ENCODE measurements at regions not wholly inside any gene's neighbourhood (a gene's known extent, or its start where the extent isn't known, plus 50 kb on each side); places are given as distances from the start of the nearest gene placed in this dataset.

DNA sequence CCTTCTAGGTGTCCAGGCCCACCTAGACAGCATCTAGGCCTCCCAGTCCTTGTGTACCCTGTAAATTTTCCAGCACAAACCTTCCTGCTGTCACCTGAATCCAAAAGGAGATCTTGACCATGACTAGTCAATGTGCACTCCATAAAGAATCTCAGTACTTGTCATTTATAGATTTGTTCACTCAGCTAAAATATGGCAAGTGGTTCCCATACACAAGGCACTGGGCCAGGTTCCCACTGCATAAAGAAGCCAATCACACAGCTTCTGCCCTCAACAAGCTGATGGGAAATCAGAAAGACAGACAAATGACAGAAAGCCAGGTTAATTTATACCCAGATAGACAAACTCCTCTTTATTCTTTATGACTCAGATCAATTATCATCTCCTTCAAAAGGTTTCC, 526.8 kb downstream of the CD83 start:
- H4K8ac ChIP-seq (ENCODE audit: low read length) = no peak overlapping the region
- H3K4ac ChIP-seq (ENCODE audit: low read depth in 1 of 2, low read length in 2 of 2) = no peak overlapping the region
- no peaks in the 10 kb centered on the region for H3K9me3 ChIP-seq (ENCODE audit: control insufficient read depth, low read length)
- H3K14ac ChIP-seq (ENCODE audit: low read length in 2 of 2) = no peak overlapping the region
- H3K23ac ChIP-seq (ENCODE audit: low read length in 2 of 2) = no peak overlapping the region
- H3K18ac ChIP-seq (ENCODE audit: low read depth in 1 of 2, low read length in 2 of 2) = no peak overlapping the region
- DNase-seq = no peak
- H2AFZ ChIP-seq (ENCODE audit: low read depth, low read length) = no peak overlapping the region
- H3K36me3 ChIP-seq (ENCODE audit: control insufficient read depth in 1 of 2, insufficient read depth in 2 of 2, low read depth in 1 of 2, low read length in 2 of 2) = no peaks in the 10 kb centered on the region
- H3K4me2 ChIP-seq (ENCODE audit: low read length, poor library complexity, severe bottlenecking) = no peak overlapping the region
- no peak overlapping the region for H2BK12ac ChIP-seq (ENCODE audit: low read length in 2 of 2)
- no peak overlapping the region for H3K9ac ChIP-seq (ENCODE audit: low read length)
- no peak overlapping the region for H2BK120ac ChIP-seq (ENCODE audit: low read depth, low read length)
- H3K27ac ChIP-seq (ENCODE audit: low read length, poor library complexity, severe bottlenecking) = no peak overlapping the region
- peaks cover 0 to 10% of the 10 kb centered on the region in 2 experiments for H3K27me3 ChIP-seq (ENCODE audit: control insufficient read depth in 1 of 2, insufficient read depth in 1 of 2, low read length in 2 of 2)
- H2BK15ac ChIP-seq (ENCODE audit: low read depth, poor library complexity, severe bottlenecking) = no peak overlapping the region
- no peaks in the 10 kb centered on the region for H3K79me1 ChIP-seq (replicated peaks; ENCODE audit: low read length, poor library complexity, severe bottlenecking)
- H3K4me1 ChIP-seq (ENCODE audit: control insufficient read depth, insufficient read depth, low read depth, low read length) = no peaks in the 10 kb centered on the region
- no peak overlapping the region for H3K4me3 ChIP-seq (ENCODE audit: insufficient read depth in 1 of 2, low read depth in 1 of 2, low read length in 2 of 2)
- no peak overlapping the region for H2BK5ac ChIP-seq (ENCODE audit: low read depth, low read length, poor library complexity, severe bottlenecking)
- no peak overlapping the region for H2AK5ac ChIP-seq (ENCODE audit: low read length, severe bottlenecking)
- H4K91ac ChIP-seq (ENCODE audit: low read length) = no peak overlapping the region

DNA sequence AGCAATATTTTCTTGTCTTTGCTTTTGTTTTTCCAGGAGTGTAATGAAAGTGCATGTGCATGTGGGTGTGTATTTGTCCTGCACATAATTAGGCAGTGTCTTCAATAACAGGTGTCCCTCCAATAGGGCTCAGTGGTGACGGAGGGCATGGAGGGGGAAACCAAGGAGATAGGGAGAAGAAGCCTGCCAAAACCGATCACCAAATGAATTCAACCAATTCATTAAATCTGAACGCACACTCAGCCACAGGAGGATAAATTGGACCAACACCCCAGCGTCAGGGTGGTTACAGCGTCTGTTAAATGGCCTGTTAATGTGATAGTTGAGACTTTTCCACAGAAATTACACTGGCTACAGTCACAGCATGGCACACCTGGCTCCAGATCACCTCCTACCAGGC, 527.6 kb downstream of the CD83 start:
- H4K91ac ChIP-seq (ENCODE audit: low read length) = no peak overlapping the region
- H2AK5ac ChIP-seq (ENCODE audit: low read length, severe bottlenecking) = no peak overlapping the region
- no peak overlapping the region for H3K9ac ChIP-seq (ENCODE audit: low read length)
- H3K14ac ChIP-seq (ENCODE audit: low read length in 2 of 2) = no peak overlapping the region
- no peak overlapping the region for H2BK5ac ChIP-seq (ENCODE audit: low read depth, low read length, poor library complexity, severe bottlenecking)
- no peak overlapping the region for H2BK120ac ChIP-seq (ENCODE audit: low read depth, low read length)
- H2BK12ac ChIP-seq (ENCODE audit: low read length in 2 of 2) = no peak overlapping the region
- no peak overlapping the region for H3K4me3 ChIP-seq (ENCODE audit: insufficient read depth in 1 of 2, low read depth in 1 of 2, low read length in 2 of 2)
- no peak overlapping the region for H2AFZ ChIP-seq (ENCODE audit: low read depth, low read length)
- 90% methylated on average over 4 of the region's 5 CpGs for WGBS
- no peaks in the 10 kb centered on the region for H3K79me1 ChIP-seq (replicated peaks; ENCODE audit: low read length, poor library complexity, severe bottlenecking)
- H2BK15ac ChIP-seq (ENCODE audit: low read depth, poor library complexity, severe bottlenecking) = no peak overlapping the region
- H3K23ac ChIP-seq (ENCODE audit: low read length in 2 of 2) = no peak overlapping the region
- no peaks in the 10 kb centered on the region for H3K36me3 ChIP-seq (ENCODE audit: control insufficient read depth in 1 of 2, insufficient read depth in 2 of 2, low read depth in 1 of 2, low read length in 2 of 2)
- no peaks in the 10 kb centered on the region for H3K9me3 ChIP-seq (ENCODE audit: control insufficient read depth, low read length)
- no peak for DNase-seq
- H4K8ac ChIP-seq (ENCODE audit: low read length) = no peak overlapping the region
- peaks cover 0 to 5% of the 10 kb centered on the region in 2 experiments for H3K27me3 ChIP-seq (ENCODE audit: control insufficient read depth in 1 of 2, insufficient read depth in 1 of 2, low read length in 2 of 2)
- H3K18ac ChIP-seq (ENCODE audit: low read depth in 1 of 2, low read length in 2 of 2) = no peak overlapping the region
- no peak overlapping the region for H3K4ac ChIP-seq (ENCODE audit: low read depth in 1 of 2, low read length in 2 of 2)
- H3K4me2 ChIP-seq (ENCODE audit: low read length, poor library complexity, severe bottlenecking) = no peak overlapping the region
- H3K4me1 ChIP-seq (ENCODE audit: control insufficient read depth, insufficient read depth, low read depth, low read length) = no peaks in the 10 kb centered on the region
- no peak overlapping the region for H3K27ac ChIP-seq (ENCODE audit: low read length, poor library complexity, severe bottlenecking)

DNA sequence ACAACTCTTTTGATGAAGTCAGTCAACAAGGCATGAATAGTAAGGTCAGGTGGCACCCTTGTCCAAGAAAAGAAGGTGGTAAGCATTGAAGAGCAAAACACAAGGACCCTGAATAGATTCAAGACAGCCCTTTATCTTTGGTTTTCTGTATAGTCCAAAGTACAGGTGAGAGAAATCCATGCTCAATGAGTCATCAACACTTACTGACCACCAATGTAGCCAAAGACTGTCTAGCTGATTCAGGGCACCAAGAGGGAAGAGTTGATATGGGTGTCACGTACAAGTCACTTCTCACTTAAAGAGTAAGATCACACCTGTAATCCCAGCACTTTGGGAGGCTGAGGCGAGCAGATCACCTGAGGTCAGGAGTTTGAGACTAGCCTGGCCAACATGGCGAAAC, 528.3 kb downstream of the CD83 start:
- H4K91ac ChIP-seq (ENCODE audit: low read length) = no peak overlapping the region
- H3K14ac ChIP-seq (ENCODE audit: low read length in 2 of 2) = no peak overlapping the region
- H3K23ac ChIP-seq (ENCODE audit: low read length in 2 of 2) = no peak overlapping the region
- H2BK120ac ChIP-seq (ENCODE audit: low read depth, low read length) = no peak overlapping the region
- peaks cover 0 to 4% of the 10 kb centered on the region in 2 experiments for H3K27me3 ChIP-seq (ENCODE audit: control insufficient read depth in 1 of 2, insufficient read depth in 1 of 2, low read length in 2 of 2)
- WGBS = 90% methylated on average over 3 of the region's 3 CpGs
- no peak for DNase-seq
- no peak overlapping the region for H3K9ac ChIP-seq (ENCODE audit: low read length)
- no peak overlapping the region for H4K8ac ChIP-seq (ENCODE audit: low read length)
- no peak overlapping the region for H2BK5ac ChIP-seq (ENCODE audit: low read depth, low read length, poor library complexity, severe bottlenecking)
- no peak overlapping the region for H3K4me3 ChIP-seq (ENCODE audit: insufficient read depth in 1 of 2, low read depth in 1 of 2, low read length in 2 of 2)
- no peak overlapping the region for H3K4ac ChIP-seq (ENCODE audit: low read depth in 1 of 2, low read length in 2 of 2)
- no peak overlapping the region for H3K4me2 ChIP-seq (ENCODE audit: low read length, poor library complexity, severe bottlenecking)
- no peak overlapping the region for H2AK5ac ChIP-seq (ENCODE audit: low read length, severe bottlenecking)
- H3K4me1 ChIP-seq (ENCODE audit: control insufficient read depth, insufficient read depth, low read depth, low read length) = no peaks in the 10 kb centered on the region
- H3K18ac ChIP-seq (ENCODE audit: low read depth in 1 of 2, low read length in 2 of 2) = no peak overlapping the region
- H3K27ac ChIP-seq (ENCODE audit: low read length, poor library complexity, severe bottlenecking) = no peak overlapping the region
- no peaks in the 10 kb centered on the region for H3K79me1 ChIP-seq (replicated peaks; ENCODE audit: low read length, poor library complexity, severe bottlenecking)
- no peak overlapping the region for H2AFZ ChIP-seq (ENCODE audit: low read depth, low read length)
- no peaks in the 10 kb centered on the region for H3K36me3 ChIP-seq (ENCODE audit: control insufficient read depth in 1 of 2, insufficient read depth in 2 of 2, low read depth in 1 of 2, low read length in 2 of 2)
- H2BK15ac ChIP-seq (ENCODE audit: low read depth, poor library complexity, severe bottlenecking) = no peak overlapping the region
- H3K9me3 ChIP-seq (ENCODE audit: control insufficient read depth, low read length) = no peaks in the 10 kb centered on the region
- H2BK12ac ChIP-seq (ENCODE audit: low read length in 2 of 2) = no peak overlapping the region

DNA sequence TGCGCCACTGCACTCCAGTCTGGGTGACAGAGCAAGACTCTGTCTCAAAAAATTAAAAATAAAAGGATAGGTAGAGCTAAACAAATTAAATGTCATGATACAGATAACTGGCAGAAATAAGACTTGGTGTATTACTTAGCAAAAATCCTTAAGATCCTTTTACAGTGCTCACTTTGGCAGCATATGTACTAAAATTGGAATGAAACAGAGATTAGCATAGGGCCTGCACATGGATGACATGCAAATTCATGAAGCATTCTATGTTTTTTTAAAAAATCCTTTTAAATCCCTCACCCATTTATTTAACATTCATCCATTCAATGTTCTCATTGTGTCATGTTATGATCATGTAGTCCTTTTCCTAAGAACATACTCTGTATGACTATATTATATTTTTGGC, 528.8 kb downstream of the CD83 start:
- Histone ChIP-seq H3K27me3 (ENCODE audit: control insufficient read depth in 1 of 2, insufficient read depth in 1 of 2, low read length in 2 of 2) (peaks cover 0 to 4% of the 10 kb centered on the region in 2 experiments), H3K23ac (ENCODE audit: low read length in 2 of 2) (no peak overlapping the region), H3K4me2 (ENCODE audit: low read length, poor library complexity, severe bottlenecking) (no peak overlapping the region), H2BK5ac (ENCODE audit: low read depth, low read length, poor library complexity, severe bottlenecking) (no peak overlapping the region), H2BK120ac (ENCODE audit: low read depth, low read length) (no peak overlapping the region), H4K91ac (ENCODE audit: low read length) (no peak overlapping the region), H3K79me1 (replicated peaks; ENCODE audit: low read length, poor library complexity, severe bottlenecking) (no peaks in the 10 kb centered on the region), H2BK12ac (ENCODE audit: low read length in 2 of 2) (no peak overlapping the region), H2AFZ (ENCODE audit: low read depth, low read length) (no peak overlapping the region), H3K27ac (ENCODE audit: low read length, poor library complexity, severe bottlenecking) (no peak overlapping the region), H3K4ac (ENCODE audit: low read depth in 1 of 2, low read length in 2 of 2) (no peak overlapping the region), H2AK5ac (ENCODE audit: low read length, severe bottlenecking) (no peak overlapping the region), H4K8ac (ENCODE audit: low read length) (no peak overlapping the region), H3K36me3 (ENCODE audit: control insufficient read depth in 1 of 2, insufficient read depth in 2 of 2, low read depth in 1 of 2, low read length in 2 of 2) (no peaks in the 10 kb centered on the region), H3K4me3 (ENCODE audit: insufficient read depth in 1 of 2, low read depth in 1 of 2, low read length in 2 of 2) (no peak overlapping the region), H3K9me3 (ENCODE audit: control insufficient read depth, low read length) (no peaks in the 10 kb centered on the region), H3K4me1 (ENCODE audit: control insufficient read depth, insufficient read depth, low read depth, low read length) (no peaks in the 10 kb centered on the region), H3K18ac (ENCODE audit: low read depth in 1 of 2, low read length in 2 of 2) (no peak overlapping the region), H2BK15ac (ENCODE audit: low read depth, poor library complexity, severe bottlenecking) (no peak overlapping the region), H3K9ac (ENCODE audit: low read length) (no peak overlapping the region), H3K14ac (ENCODE audit: low read length in 2 of 2) (no peak overlapping the region)
- no peak for DNase-seq
- 88% methylated on average over 1 of the region's 1 CpG for WGBS

All from mesenchymal stem cell (in vitro differentiated cells and primary cell).